ENCODE measurements at regions not wholly inside any gene's neighbourhood (a gene's known extent, or its start where the extent isn't known, plus 50 kb on each side); places are given as distances from the start of the nearest gene placed in this dataset.

DNA sequence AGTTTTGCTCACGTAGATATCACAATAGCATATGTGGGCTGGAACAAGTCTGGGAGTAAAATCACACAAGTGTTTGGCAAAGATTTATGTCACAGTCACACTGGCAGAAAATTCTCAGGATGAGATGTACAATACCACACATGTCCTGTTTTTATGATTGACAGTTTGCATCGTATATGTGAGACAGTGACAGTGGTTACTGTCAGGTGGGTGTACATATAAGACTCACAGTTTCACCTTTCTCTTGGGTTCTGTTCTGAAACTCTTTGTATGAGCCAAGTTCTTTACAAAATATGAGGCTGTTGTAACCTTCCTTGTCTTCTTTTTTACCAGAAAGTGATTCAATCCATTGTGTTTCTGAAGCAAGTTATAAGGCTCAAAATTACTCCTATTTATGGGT, 1012.5 kb upstream of the AMELY start:
- no peaks in the 10 kb centered on the region for H3K9me3 ChIP-seq (replicated peaks in 1 of 2; ENCODE audit: control insufficient read depth in 1 of 2, insufficient read depth in 1 of 2, low read length in 2 of 2)
- no peaks in the 10 kb centered on the region for H3K4me1 ChIP-seq (ENCODE audit: control insufficient read depth in 1 of 2, insufficient read depth in 2 of 2, low read length in 2 of 2)
- whole genome bisulfite sequencing (ENCODE audit: insufficient coverage), result no CpG with 5 or more reads among the region's 2 CpGs
- H4K20me1 ChIP-seq (ENCODE audit: insufficient read depth, low read length), result no peaks in the 10 kb centered on the region
- H2AFZ ChIP-seq (ENCODE audit: insufficient read depth, low read depth, low read length, poor library complexity, severe bottlenecking), result no peak overlapping the region
- no peak overlapping the region for H3K27ac ChIP-seq (ENCODE audit: low read depth in 1 of 2, low read length in 2 of 2)
- Mint-ChIP-seq H3K4me3 (no peak overlapping the region), H3K9me3 (no peaks in the 10 kb centered on the region), H3K27ac (no peak overlapping the region), H3K27me3 (ENCODE audit: low read depth in 3 of 3) (no peaks in the 10 kb centered on the region), H3K36me3 (no peaks in the 10 kb centered on the region), H3K4me1 (no peaks in the 10 kb centered on the region)
- no peak for DNase-seq
- no peaks in the 10 kb centered on the region for H3K79me2 ChIP-seq (ENCODE audit: insufficient read depth, low read length)
- H3K9ac ChIP-seq (ENCODE audit: insufficient read depth, low read length, poor library complexity, severe bottlenecking), result no peak overlapping the region
- H3K36me3 ChIP-seq (replicated peaks in 1 of 2; ENCODE audit: control insufficient read depth in 1 of 2, insufficient read depth in 2 of 2, low read length in 2 of 2), result no peaks in the 10 kb centered on the region
- no peak overlapping the region for H3K4me3 ChIP-seq (replicated peaks in 1 of 3; ENCODE audit: low read depth in 2 of 3, low read length in 3 of 3)
- H3K4me2 ChIP-seq (replicated peaks; ENCODE audit: extremely low read depth, low read length, poor library complexity, severe bottlenecking), result no peak overlapping the region
- intact Hi-C loops (cut with micrococcal nuclease), result no loop called here
- H3K27me3 ChIP-seq (ENCODE audit: control insufficient read depth in 2 of 2, insufficient read depth in 2 of 2, low read length in 2 of 2), result no peaks in the 10 kb centered on the region
- TF ChIP-seq, protein P1, sequence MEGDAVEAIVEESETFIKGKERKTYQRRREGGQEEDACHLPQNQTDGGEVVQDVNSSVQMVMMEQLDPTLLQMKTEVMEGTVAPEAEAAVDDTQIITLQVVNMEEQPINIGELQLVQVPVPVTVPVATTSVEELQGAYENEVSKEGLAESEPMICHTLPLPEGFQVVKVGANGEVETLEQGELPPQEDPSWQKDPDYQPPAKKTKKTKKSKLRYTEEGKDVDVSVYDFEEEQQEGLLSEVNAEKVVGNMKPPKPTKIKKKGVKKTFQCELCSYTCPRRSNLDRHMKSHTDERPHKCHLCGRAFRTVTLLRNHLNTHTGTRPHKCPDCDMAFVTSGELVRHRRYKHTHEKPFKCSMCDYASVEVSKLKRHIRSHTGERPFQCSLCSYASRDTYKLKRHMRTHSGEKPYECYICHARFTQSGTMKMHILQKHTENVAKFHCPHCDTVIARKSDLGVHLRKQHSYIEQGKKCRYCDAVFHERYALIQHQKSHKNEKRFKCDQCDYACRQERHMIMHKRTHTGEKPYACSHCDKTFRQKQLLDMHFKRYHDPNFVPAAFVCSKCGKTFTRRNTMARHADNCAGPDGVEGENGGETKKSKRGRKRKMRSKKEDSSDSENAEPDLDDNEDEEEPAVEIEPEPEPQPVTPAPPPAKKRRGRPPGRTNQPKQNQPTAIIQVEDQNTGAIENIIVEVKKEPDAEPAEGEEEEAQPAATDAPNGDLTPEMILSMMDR (IDR thresholded peaks at IDR 0.05), result no peak

DNA sequence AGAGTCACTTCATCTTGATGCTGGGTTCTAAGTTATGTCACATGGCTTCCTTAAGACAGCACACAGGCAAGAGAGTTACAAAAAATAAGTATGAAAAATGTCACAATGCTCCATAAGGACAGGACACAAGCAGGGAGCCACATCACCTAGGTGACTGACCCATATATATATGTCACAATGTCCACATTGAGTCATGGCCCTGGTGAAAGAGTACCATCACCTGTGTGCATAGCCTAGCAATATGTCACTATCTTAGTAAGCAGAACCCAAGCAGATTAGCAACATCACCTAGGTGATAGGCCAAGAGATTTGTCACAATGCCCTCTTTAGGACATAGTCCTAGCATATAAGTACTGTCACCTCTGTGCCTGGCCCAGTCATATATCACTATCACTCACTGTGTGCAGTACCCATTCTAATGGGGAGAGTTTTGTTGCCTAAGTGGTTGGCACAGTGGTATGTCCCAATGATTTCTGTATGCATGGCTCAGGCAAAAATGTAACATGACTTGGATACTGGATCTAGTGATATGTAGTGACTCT, 1012.0 kb upstream of the AMELY start:
- no peak overlapping the region for H2AFZ ChIP-seq (ENCODE audit: insufficient read depth, low read depth, low read length, poor library complexity, severe bottlenecking)
- H3K4me2 ChIP-seq (replicated peaks; ENCODE audit: extremely low read depth, low read length, poor library complexity, severe bottlenecking), result no peak overlapping the region
- no peaks in the 10 kb centered on the region for H3K27me3 ChIP-seq (ENCODE audit: control insufficient read depth in 2 of 2, insufficient read depth in 2 of 2, low read length in 2 of 2)
- H3K36me3 ChIP-seq (replicated peaks in 1 of 2; ENCODE audit: control insufficient read depth in 1 of 2, insufficient read depth in 2 of 2, low read length in 2 of 2), result no peaks in the 10 kb centered on the region
- intact Hi-C loops (cut with micrococcal nuclease), result no loop called here
- no peak overlapping the region for H3K9ac ChIP-seq (ENCODE audit: insufficient read depth, low read length, poor library complexity, severe bottlenecking)
- H3K27me3 Mint-ChIP-seq (ENCODE audit: low read depth in 3 of 3), result no peaks in the 10 kb centered on the region
- H3K4me1 Mint-ChIP-seq, result no peaks in the 10 kb centered on the region
- no peaks in the 10 kb centered on the region for H3K9me3 ChIP-seq (replicated peaks in 1 of 2; ENCODE audit: control insufficient read depth in 1 of 2, insufficient read depth in 1 of 2, low read length in 2 of 2)
- H3K79me2 ChIP-seq (ENCODE audit: insufficient read depth, low read length), result no peaks in the 10 kb centered on the region
- no peak overlapping the region for H3K27ac Mint-ChIP-seq
- H4K20me1 ChIP-seq (ENCODE audit: insufficient read depth, low read length), result no peaks in the 10 kb centered on the region
- H3K9me3 Mint-ChIP-seq, result no peaks in the 10 kb centered on the region
- no peak overlapping the region for H3K4me3 Mint-ChIP-seq
- no peak for DNase-seq
- H3K36me3 Mint-ChIP-seq, result no peaks in the 10 kb centered on the region
- H3K4me1 ChIP-seq (ENCODE audit: control insufficient read depth in 1 of 2, insufficient read depth in 2 of 2, low read length in 2 of 2), result no peaks in the 10 kb centered on the region
- H3K4me3 ChIP-seq (replicated peaks in 1 of 3; ENCODE audit: low read depth in 2 of 3, low read length in 3 of 3), result no peak overlapping the region
- H3K27ac ChIP-seq (ENCODE audit: low read depth in 1 of 2, low read length in 2 of 2), result no peak overlapping the region
- TF ChIP-seq, protein P1 (IDR thresholded peaks at IDR 0.05), result no peak

Measured in CD14-positive monocyte (primary cell).